ENCODE measurements at regions not wholly inside any gene's neighbourhood (a gene's known extent, or its start where the extent isn't known, plus 50 kb on each side); places are given as distances from the start of the nearest gene placed in this dataset.

DNA sequence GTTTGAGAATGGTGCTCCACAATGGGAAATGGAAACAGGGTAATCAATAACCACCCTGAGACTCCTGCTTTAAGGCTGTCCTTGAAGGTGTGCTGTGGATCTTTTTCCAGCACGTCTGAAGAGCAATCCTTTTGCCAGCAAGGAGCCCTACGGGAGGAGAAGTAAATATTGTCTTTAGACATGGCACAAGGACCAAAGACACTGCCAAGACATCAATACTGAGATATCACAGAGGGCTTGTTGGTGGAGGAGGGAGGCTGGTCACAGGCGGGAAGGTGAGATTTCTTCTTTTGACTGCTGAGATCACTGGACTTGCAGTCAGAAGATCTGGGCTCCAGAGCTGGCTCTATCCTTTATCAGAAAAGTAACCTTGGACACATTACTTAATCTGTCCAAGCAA, 135.0 kb upstream of the ZNF462 start:
- H3K4me3 ChIP-seq (ENCODE audit: low read length), result no peak overlapping the region
- no peak for DNase-seq (ENCODE audit: low read depth, low spot score)

DNA sequence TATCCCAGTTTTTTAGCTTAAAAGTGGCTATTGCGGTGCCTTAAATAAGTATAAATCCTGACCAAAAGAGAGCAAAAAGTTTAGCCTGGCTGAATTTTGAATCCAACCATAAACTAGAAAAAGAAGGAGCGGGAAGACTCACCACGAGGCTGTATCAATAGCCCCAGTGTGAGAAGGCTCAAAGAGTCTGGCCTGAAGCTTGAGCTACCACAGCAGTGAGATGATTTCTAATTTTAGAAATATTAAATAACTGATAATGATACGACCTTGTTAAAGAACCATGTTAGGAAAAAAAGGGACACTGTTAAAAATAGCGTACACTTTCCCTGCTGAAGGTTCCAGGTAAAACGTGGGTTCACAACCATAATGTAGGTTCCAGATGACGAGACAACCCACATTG, 134.1 kb upstream of the ZNF462 start:
- H3K4me3 ChIP-seq (ENCODE audit: low read length), result no peak overlapping the region
- DNase-seq (ENCODE audit: low read depth, low spot score), result no peak

GRCh38 chr9:106731910-106732309, 131.1 kb upstream of the ZNF462 start:
- H3K4me3 ChIP-seq (ENCODE audit: low read length), result no peak overlapping the region
- no peak for DNase-seq (ENCODE audit: low read depth, low spot score)

- no peak for DNase-seq (ENCODE audit: low read depth, low spot score)
- no peak overlapping the region for H3K4me3 ChIP-seq (ENCODE audit: low read length)
Observed at GRCh38 chr9:106733828-106734380, 129.1 kb upstream of the ZNF462 start.

DNA sequence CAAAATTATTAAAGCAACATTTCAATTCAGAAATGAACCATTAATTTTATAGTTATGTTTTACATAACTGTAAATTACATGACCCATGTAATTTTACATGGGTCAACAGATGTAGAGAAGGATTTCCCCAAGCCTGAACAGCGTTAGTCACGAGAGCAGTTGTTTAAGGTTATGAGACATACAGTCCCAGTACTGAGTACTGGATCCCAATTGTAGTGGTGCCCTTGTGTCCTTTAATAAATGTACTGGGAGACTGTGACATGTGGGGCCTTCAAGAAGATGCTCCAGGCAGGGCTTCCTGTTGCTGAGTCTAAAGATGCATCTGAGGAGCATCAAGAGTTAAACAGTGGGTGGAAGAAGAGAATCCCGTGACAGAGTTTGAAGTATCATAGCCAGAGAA, 125.5 kb upstream of the ZNF462 start:
- H3K4me3 ChIP-seq (ENCODE audit: low read length), result no peak overlapping the region
- no peak for DNase-seq (ENCODE audit: low read depth, low spot score)

DNA sequence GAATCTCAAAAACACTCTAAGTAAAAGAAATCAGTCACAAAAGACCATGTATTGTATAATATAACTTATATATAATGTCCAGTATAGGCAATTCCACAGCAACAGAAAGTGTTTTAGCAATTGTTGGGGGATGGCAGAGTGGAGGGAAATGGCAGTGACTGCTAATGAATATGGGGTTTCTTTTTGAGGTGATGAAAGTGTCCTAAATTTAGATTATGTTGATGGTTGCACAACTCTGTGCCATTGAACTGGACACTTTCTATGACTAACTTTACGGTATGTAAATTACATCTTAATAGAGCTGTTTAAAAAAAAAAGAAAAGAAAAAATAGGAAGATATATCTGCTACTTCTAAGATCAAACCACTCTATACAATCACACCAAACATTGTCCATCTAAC, 124.9 kb upstream of the ZNF462 start:
- no peak overlapping the region for H3K4me3 ChIP-seq (ENCODE audit: low read length)
- no peak for DNase-seq (ENCODE audit: low read depth, low spot score)

GRCh38 chr9:106745457-106745856, 117.5 kb upstream of the ZNF462 start:
- no peak for DNase-seq (ENCODE audit: low read depth, low spot score)
- H3K4me3 ChIP-seq (ENCODE audit: low read length), result no peak overlapping the region

- no peak overlapping the region for H3K4me3 ChIP-seq (ENCODE audit: low read length)
- DNase-seq (ENCODE audit: low read depth, low spot score), result no peak
Observed at GRCh38 chr9:106745876-106746275, 117.1 kb upstream of the ZNF462 start.

- DNase-seq (ENCODE audit: low read depth, low spot score), result no peak
- H3K4me3 ChIP-seq (ENCODE audit: low read length), result no peak overlapping the region
Observed at GRCh38 chr9:106751681-106752080, 111.3 kb upstream of the ZNF462 start.

- DNase-seq (ENCODE audit: low read depth, low spot score), result no peak
- no peak overlapping the region for H3K4me3 ChIP-seq (ENCODE audit: low read length)
Observed at GRCh38 chr9:106752581-106752980, 110.4 kb upstream of the ZNF462 start.

- DNase-seq (ENCODE audit: low read depth, low spot score), result peak; percentile 68
- no peak overlapping the region for H3K4me3 ChIP-seq (ENCODE audit: low read length)
Observed at GRCh38 chr9:106753155-106753671, 109.8 kb upstream of the ZNF462 start.

DNA sequence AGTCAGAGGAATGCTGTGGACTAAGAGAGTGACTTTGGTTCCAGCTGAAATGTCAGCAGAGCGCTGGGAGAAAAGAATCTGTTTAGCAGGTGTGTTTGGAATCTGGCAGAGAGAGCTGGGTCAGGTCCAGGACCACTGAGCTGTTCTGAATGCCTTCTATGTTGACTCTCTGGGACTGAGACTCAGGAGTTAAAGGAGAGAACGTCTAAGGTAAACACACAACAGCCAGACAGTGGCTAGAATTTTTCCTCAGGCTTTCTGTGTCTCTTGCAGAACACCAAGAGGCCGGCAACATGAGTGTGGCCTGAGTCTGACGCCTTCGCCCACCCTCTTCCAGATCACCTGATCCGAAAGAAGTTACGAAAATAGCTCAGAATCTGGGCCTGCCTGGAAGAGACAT, 107.2 kb upstream of the ZNF462 start:
- no peak overlapping the region for H3K4me3 ChIP-seq (ENCODE audit: low read length)
- no peak for DNase-seq (ENCODE audit: low read depth, low spot score)

DNA sequence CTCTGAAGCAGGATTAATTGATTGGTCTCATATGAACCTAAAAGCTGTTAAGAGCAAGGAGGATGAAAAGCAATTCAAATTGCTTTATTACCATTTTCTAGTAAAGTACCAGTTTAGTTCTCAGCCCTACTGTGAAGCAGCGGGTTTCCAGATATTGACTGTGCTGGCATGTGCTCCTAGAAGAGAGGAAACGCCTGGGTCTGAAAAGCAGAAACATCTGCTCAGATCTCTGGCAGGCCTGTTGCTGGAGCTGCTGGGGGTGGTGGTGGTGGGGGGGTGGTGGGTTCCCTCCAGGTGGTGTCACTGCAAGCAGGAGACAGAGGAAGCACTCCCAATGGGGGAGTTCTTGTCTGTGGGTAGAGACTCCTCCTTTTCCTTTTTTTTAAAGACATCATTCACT, 105.5 kb upstream of the ZNF462 start:
- peak; percentile 50 for DNase-seq (ENCODE audit: low read depth, low spot score)
- no peak overlapping the region for H3K4me3 ChIP-seq (ENCODE audit: low read length)

DNA sequence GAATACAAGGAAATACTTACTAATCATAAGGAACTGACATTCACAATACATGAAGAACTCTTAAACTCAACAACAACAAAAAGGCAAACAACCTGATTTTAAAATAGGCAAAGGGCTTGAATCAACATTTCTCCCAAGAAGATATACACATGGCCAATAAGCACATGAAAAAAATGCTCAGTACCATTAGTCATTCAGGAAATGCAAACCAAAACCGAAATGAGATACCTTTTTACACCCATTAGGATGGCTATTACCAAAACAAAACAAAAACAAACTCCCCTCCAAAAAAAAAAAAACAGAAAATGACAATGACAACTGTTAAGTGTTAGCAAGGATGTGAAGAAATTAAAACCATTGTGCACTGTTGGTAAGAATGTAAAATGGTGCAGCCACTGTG, 104.1 kb upstream of the ZNF462 start:
- no peak overlapping the region for H3K4me3 ChIP-seq (ENCODE audit: low read length)
- no peak for DNase-seq (ENCODE audit: low read depth, low spot score)

DNA sequence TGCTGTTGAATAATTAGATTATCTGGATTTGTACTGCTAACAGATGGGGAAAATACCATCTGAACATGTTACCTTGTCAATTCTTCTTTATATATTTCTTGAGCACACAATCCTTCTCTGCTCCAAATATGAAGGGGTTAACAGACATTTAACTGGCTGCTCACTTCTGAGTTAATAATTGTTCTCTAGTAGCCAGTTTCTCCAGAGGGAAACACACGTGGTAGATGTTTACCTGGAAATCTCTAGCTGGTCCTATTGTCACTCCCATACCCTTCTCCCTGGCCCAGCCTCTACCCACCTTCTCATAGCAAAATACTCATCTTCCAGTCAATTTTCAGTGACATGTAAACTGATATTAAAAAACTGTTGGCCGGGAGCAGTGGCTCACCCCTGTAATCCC, 101.5 kb upstream of the ZNF462 start:
- DNase-seq (ENCODE audit: low read depth, low spot score), result no peak

DNA sequence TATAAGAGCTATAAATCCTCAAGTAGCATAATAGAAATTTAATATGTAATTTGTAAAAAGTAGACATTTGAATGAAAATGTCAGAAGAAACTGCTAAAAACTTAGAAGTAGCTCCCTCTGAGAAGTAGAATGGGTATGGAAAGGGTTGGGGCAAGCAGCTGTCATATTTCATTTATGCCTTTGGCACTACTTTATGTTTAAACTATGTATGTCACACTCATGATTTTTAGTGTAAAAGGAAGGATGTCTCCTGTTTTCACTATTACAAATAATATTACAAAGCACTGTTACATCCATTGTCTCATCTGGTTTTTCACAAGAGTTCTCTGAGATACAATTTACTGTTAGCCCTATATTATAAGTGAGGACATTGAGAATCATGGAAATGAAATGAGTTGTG, 96.3 kb upstream of the ZNF462 start:
- no peak for DNase-seq (ENCODE audit: low read depth, low spot score)
- H3K4me3 ChIP-seq (ENCODE audit: low read length), result no peak overlapping the region

More for the DNA sequence above, 101.5 kb upstream of the ZNF462 start:
- no peak overlapping the region for H3K4me3 ChIP-seq (ENCODE audit: low read length)

DNA sequence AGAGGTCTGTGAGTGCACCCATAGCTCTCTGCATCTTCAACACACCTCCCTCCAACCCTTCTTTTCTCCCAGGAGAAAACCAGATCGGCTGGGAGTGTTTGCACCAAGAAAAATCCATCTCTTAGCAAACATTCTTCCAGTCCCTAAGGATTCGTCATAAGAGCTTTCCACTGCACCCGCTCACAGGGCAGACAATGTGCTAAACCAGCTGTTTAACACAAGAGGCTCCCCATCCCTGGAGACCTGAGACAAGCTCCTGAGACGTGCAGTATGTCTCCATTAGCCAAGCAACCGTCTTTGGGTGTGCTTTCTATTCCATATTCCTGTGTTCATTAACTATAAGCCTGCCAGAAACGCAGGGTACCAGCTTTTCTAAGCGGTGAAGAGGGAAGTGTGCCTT, 93.6 kb upstream of the ZNF462 start:
- no peak for DNase-seq (ENCODE audit: low read depth, low spot score)
- no peak overlapping the region for H3K4me3 ChIP-seq (ENCODE audit: low read length)

DNA sequence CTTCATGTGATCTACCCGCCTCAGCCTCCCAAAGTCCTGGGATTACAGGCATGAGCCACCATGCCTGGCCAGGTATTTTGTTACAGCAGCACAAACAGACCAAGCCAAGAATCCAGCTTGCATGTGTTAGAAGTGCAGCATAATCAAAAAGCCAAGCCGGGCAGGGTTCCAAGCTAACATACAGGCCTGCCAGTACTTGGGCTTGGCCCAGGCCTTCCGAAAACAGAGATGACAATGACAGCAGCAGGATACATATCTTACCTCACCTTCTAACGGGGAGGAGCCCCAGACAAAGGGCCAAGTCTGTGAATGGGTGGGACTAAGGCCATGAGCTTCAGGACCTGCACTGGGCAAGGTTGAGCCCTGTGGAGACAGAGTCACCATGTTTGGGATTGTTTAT, 91.4 kb upstream of the ZNF462 start:
- no peak for DNase-seq (ENCODE audit: low read depth, low spot score)
- H3K4me3 ChIP-seq (ENCODE audit: low read length), result no peak overlapping the region

DNA sequence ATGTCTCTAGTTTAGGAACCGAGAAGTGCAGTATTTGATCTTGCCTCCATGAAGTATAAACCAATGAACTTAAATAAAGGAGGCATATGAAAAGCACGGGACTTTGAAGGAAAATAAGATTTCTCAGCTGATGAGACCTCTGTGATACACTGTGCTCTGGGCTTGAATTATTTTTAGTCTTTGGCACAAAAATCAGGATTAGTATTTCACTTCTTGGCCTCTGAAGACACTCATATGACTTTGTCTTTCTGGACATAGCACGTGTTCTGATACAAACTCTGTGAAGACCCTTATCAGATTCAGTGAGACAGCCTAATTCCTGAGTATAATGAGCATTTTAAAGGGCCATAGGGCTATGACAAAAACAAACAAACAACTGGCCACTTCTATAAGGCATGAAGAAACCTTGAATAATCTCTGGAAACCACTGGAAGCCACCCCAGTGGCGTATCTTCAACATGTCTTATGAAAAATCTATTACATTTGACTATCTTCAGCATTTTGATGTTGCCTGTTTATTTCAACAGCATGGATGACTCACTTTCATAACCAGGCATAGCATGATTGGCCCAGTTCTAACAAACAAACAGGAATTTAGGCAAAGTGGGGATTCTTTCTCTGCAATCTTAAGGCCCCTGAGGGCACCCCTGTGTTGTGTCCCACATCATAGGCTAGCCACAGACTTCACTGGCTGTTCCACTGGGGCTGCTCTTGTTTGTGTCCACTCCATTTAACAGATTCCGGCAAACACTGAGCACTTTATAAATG, 90.3 kb upstream of the ZNF462 start:
- DNase-seq (ENCODE audit: low read depth, low spot score), result no peak

GRCh38 chr9:106773750-106774149, 89.2 kb upstream of the ZNF462 start:
- no peak overlapping the region for H3K4me3 ChIP-seq (ENCODE audit: low read length)
- no peak for DNase-seq (ENCODE audit: low read depth, low spot score)

More for the DNA sequence above, 90.3 kb upstream of the ZNF462 start:
- no peak overlapping the region for H3K4me3 ChIP-seq (ENCODE audit: low read length)

GRCh38 chr9:106775960-106776359, 87.0 kb upstream of the ZNF462 start:
- DNase-seq (ENCODE audit: low read depth, low spot score), result no peak
- H3K4me3 ChIP-seq (ENCODE audit: low read length), result no peak overlapping the region
